DND-41 (cell line): ENCODE measurements at regions not wholly inside any gene's neighbourhood (a gene's known extent, or its start where the extent isn't known, plus 50 kb on each side); places are given as distances from the start of the nearest gene placed in this dataset.

Source experiments
- EZH2 ChIP-seq: IDR thresholded peaks from 3 replicates; pipeline ENCODE4 v1.6.1; 2012; ENCODE audit warnings: borderline replicate concordance, low read depth, mild to moderate bottlenecking, moderate library complexity, low read length, inconsistent platforms; ENCODE audit not compliant: severe bottlenecking
- TF ChIP-seq, protein P1 (sequence below): IDR thresholded peaks from 2 replicates; pipeline ENCODE4 v1.5.1; 2012; ENCODE audit warnings: borderline replicate concordance, low read length, moderate library complexity, mild to moderate bottlenecking; ENCODE audit not compliant: poor library complexity, severe bottlenecking; ENCODE audit errors: extremely low read depth

DNA sequence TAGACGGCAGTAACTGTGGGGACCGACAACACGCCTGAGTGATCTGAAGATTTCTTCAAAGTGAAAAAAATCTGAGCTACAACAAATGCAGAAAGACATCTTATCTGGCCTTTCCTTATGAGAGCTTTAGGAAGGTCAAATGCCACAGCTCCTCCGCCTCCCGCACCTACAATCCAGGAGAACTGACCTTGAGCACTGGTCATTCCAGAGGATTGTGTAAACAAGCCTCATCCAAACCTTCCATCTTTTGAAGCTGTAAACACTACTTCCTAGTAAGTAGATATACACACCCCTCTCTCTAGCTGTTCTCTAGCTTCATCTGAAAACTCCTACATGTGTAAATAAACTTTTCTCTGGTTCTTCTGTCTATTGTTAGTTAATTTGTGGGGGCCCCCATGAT, 76.9 kb downstream of the CD24 start:
- TF ChIP-seq, protein P1, sequence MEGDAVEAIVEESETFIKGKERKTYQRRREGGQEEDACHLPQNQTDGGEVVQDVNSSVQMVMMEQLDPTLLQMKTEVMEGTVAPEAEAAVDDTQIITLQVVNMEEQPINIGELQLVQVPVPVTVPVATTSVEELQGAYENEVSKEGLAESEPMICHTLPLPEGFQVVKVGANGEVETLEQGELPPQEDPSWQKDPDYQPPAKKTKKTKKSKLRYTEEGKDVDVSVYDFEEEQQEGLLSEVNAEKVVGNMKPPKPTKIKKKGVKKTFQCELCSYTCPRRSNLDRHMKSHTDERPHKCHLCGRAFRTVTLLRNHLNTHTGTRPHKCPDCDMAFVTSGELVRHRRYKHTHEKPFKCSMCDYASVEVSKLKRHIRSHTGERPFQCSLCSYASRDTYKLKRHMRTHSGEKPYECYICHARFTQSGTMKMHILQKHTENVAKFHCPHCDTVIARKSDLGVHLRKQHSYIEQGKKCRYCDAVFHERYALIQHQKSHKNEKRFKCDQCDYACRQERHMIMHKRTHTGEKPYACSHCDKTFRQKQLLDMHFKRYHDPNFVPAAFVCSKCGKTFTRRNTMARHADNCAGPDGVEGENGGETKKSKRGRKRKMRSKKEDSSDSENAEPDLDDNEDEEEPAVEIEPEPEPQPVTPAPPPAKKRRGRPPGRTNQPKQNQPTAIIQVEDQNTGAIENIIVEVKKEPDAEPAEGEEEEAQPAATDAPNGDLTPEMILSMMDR, result no peak
- no peak for TF ChIP-seq EZH2
